Psoas muscle (tissue), 7 donors: ENCODE measurements at regions not wholly inside any gene's neighbourhood (a gene's known extent, or its start where the extent isn't known, plus 50 kb on each side); places are given as distances from the start of the nearest gene placed in this dataset.

Source experiments
- ATAC-seq, 4 donors: fragments of 200-7000 bp; cut with Tn5 transposase; one replicate each; pipeline ENCODE4 v1.9.1; 2020; ENCODE audit warnings: moderate library complexity in 3 of 4, mild to moderate bottlenecking in 2 of 4
- DNase-seq, 2 donors: peaks; one replicate each; pipeline ENCODE4 v3.0.0-alpha.2; 2020
- H3K27ac ChIP-seq: fragments of 200-600 bp; one replicate; pipeline ENCODE4 v1.8.0; 2022
- H3K27me3 ChIP-seq, 3 donors: fragments of 200-600 bp in 1 of 3; one replicate each; pipeline versions ENCODE4 v1.6.1 to v1.8.0; 2013 to 2022; ENCODE audit warnings: low read length in 2 of 3, mild to moderate bottlenecking in 2 of 3, moderate library complexity in 1 of 3; ENCODE audit not compliant: insufficient read depth in 3 of 3
- H3K36me3 ChIP-seq, 2 donors: fragments of 200-600 bp in 1 of 2; one replicate each; pipeline versions ENCODE4 v1.6.1 to v1.8.0; 2013 to 2022; ENCODE audit warnings: low read depth in 1 of 2, mild to moderate bottlenecking in 1 of 2, moderate library complexity in 1 of 2; ENCODE audit not compliant: insufficient read depth in 1 of 2
- H3K4me1 ChIP-seq: fragments of 200-600 bp; one replicate; pipeline ENCODE4 v1.8.0; 2022
- H3K4me3 ChIP-seq: fragments of 200-600 bp; one replicate; pipeline ENCODE4 v1.8.0; 2022; ENCODE audit warnings: mild to moderate bottlenecking
- H3K9me3 ChIP-seq: fragments of 200-600 bp; one replicate; pipeline ENCODE4 v1.8.0; 2022
- CTCF ChIP-seq: fragments of 200-600 bp; IDR thresholded peaks from one replicate; pipeline ENCODE4 v1.8.0; 2022; ENCODE audit warnings: antibody characterized with exemption
- WGBS, 3 donors: extraction: QIAGEN DNeasy Blood & Tissue Kit; methylation state at CpG; one replicate each; pipeline versions ENCODE4 v1.1.6 to v1.1.7; 2013; 5-methylcytosine and 5-hydroxymethylcytosine counted together
- intact Hi-C, 2 donors: fragments of 100-400 bp; cut with DNase I; formaldehyde crosslinking; loops; one replicate each; pipeline versions ENCODE4 v1.11.0 to v1.14.2; 2022
- donor health status: healthy with polysubstance abuse.
- donor health status: DM: no; HTN: no; CAD: no; lungs with moderate emphysema.
- donor health status: Bipolar disorder and iron deficiency.
- donor health status: healthy.
- donor health status: DM: yes; HTN: yes; CAD: no.
- donor health status: DM: no; HTN: no; CAD: no.
- donor health status: DM: yes; HTN: yes; CAD: no.

- Histone ChIP-seq H3K4me3 (no peak overlapping the region), H3K27me3 (no peaks in the 10 kb centered on the region), H3K36me3 (no peaks in the 10 kb centered on the region), H3K4me1 (no peaks in the 10 kb centered on the region), H3K27ac (no peak overlapping the region), H3K9me3 (no peaks in the 10 kb centered on the region)
- DNase-seq (no peak), ATAC-seq (no peak)
- intact Hi-C loops = no loop called here
- TF ChIP-seq CTCF = no peak
Measured at GRCh38 chr2:123419976-123420375, 605.1 kb upstream of the CNTNAP5 start.

- no peaks in the 10 kb centered on the region for H3K9me3 ChIP-seq
- no peak overlapping the region for H3K27ac ChIP-seq
- H3K4me1 ChIP-seq = no peaks in the 10 kb centered on the region
- WGBS, 3 donors = 93 to 98% (median 95%) methylated on average over 6 of the region's 6 CpGs
- H3K36me3 ChIP-seq = no peaks in the 10 kb centered on the region
- ATAC-seq (no peak), DNase-seq (no peak)
- H3K27me3 ChIP-seq = no peaks in the 10 kb centered on the region
- no peak overlapping the region for H3K4me3 ChIP-seq
- intact Hi-C loops = no loop called here
- TF ChIP-seq CTCF = no peak
Measured at GRCh38 chr2:123434546-123435395, 590.3 kb upstream of the CNTNAP5 start.

- no peak for TF ChIP-seq CTCF
- Histone ChIP-seq H3K4me3 (no peak overlapping the region), H3K4me1 (no peaks in the 10 kb centered on the region), H3K9me3 (no peaks in the 10 kb centered on the region), H3K36me3 (no peaks in the 10 kb centered on the region), H3K27me3 (no peaks in the 10 kb centered on the region), H3K27ac (no peak overlapping the region)
- DNase-seq (no peak), ATAC-seq (no peak)
- intact Hi-C loops = no loop called here
- 54 to 69% (median 61%) methylated on average over 1 of the region's 1 CpG for WGBS, 3 donors
Measured at GRCh38 chr2:123438251-123438650, 586.8 kb upstream of the CNTNAP5 start.

GRCh38 chr2:123438675-123439074 lies 586.4 kb upstream of the CNTNAP5 start:
- Histone ChIP-seq H3K36me3 (no peaks in the 10 kb centered on the region), H3K27ac (no peak overlapping the region), H3K9me3 (no peaks in the 10 kb centered on the region), H3K4me3 (no peak overlapping the region), H3K4me1 (no peaks in the 10 kb centered on the region), H3K27me3 (no peaks in the 10 kb centered on the region)
- ATAC-seq (no peak), DNase-seq (no peak)
- intact Hi-C loops = no loop called here
- TF ChIP-seq CTCF = no peak
- 86 to 93% (median 88%) methylated on average over 2 of the region's 2 CpGs for WGBS, 3 donors

GRCh38 chr2:123448801-123449200 lies 576.3 kb upstream of the CNTNAP5 start:
- Histone ChIP-seq H3K27me3 (no peaks in the 10 kb centered on the region), H3K4me1 (no peaks in the 10 kb centered on the region), H3K27ac (no peak overlapping the region), H3K4me3 (no peak overlapping the region), H3K9me3 (no peaks in the 10 kb centered on the region), H3K36me3 (no peaks in the 10 kb centered on the region)
- no peak for ATAC-seq
- WGBS, 3 donors = 66 to 72% (median 68%) methylated on average over 6 of the region's 6 CpGs
- no peak for TF ChIP-seq CTCF
- intact Hi-C loops = no loop called here
- DNase-seq = no peak
